Esophagus squamous epithelium (tissue), 5 donors: ENCODE measurements at regions not wholly inside any gene's neighbourhood (a gene's known extent, or its start where the extent isn't known, plus 50 kb on each side); places are given as distances from the start of the nearest gene placed in this dataset.

Experiments
- DNase-seq: peaks from one replicate; lab custom pipeline; 2025; lab: John Stamatoyannopoulos, UW
- H3K27ac ChIP-seq, 4 donors: fragments of 200-600 bp; sonication (generic); one replicate each; pipeline ENCODE4 v1.5.1; 2016 to 2019; ENCODE audit warnings: mild to moderate bottlenecking in 1 of 4
- H3K27me3 ChIP-seq, 4 donors: fragments of 200-600 bp; sonication (generic); 1 replicate in 3 of 4; 2 replicates in 1 of 4; pipeline versions ENCODE4 v1.5.1 to v1.6.0; 2017 to 2021; ENCODE audit warnings: antibody characterized with exemption in 1 of 4
- H3K36me3 ChIP-seq, 3 donors: fragments of 200-600 bp; sonication (generic); one replicate each; pipeline ENCODE4 v1.5.1; 2016 to 2019
- H3K4me1 ChIP-seq, 3 donors: fragments of 200-600 bp; sonication (generic); one replicate each; pipeline ENCODE4 v1.5.1; 2017 to 2019
- H3K4me3 ChIP-seq, 4 donors: fragments of 200-600 bp; sonication (generic); 1 replicate in 3 of 4; 2 replicates in 1 of 4; pipeline ENCODE4 v1.5.1; 2016 to 2019; ENCODE audit warnings: mild to moderate bottlenecking in 2 of 4, moderate library complexity in 1 of 4
- H3K9me3 ChIP-seq, 3 donors: fragments of 200-600 bp; sonication (generic); one replicate each; pipeline ENCODE4 v1.5.1; 2016 to 2019
- CTCF ChIP-seq, 6 experiments: fragments of 450-650 bp in 4 of 6; fragments of 200-600 bp in 2 of 6; sonication (generic) in 2 of 6; IDR thresholded peaks; one replicate each; pipeline ENCODE4 v1.5.1; 2016 to 2019; ENCODE audit warnings: antibody characterized with exemption in 6 of 6, mild to moderate bottlenecking in 4 of 6, moderate library complexity in 4 of 6
- POLR2A ChIP-seq, 4 donors: fragments of 450-650 bp; IDR thresholded peaks; one replicate each; pipeline ENCODE4 v1.6.1; 2017; ENCODE audit warnings: antibody characterized with exemption in 4 of 4, mild to moderate bottlenecking in 4 of 4, moderate library complexity in 3 of 4
- WGBS, 2 donors: methylation state at CpG; one replicate each; pipeline ENCODE4 v1.1.5; 2018; 5-methylcytosine and 5-hydroxymethylcytosine counted together
- intact Hi-C: fragments of 100-400 bp; cut with DNase I; formaldehyde crosslinking; loops from one replicate; pipeline ENCODE4 v1.15.0; 2022
- donor health status: DM: yes; HTN: yes; CAD: no.

GRCh38 chr19:46925548-46925950, 64.8 kb downstream of the ARHGAP35 start:
- Histone ChIP-seq H3K4me1 (peaks cover 42 to 74% (median 46%) of the 10 kb centered on the region in 3 donors), H3K27ac (peak overlapping the region; percentile 73 to 88 (median 84)), H3K27me3 (no peaks in the 10 kb centered on the region), H3K9me3 (no peaks in the 10 kb centered on the region), H3K36me3 (peaks cover 6 to 23% (median 7%) of the 10 kb centered on the region in 3 donors), H3K4me3 (no peak overlapping the region)
- DNase-seq: no peak
- TF ChIP-seq POLR2A (IDR thresholded peaks at IDR 0.05): no peak
- TF ChIP-seq CTCF (IDR thresholded peaks at IDR 0.05): no peak
- 36 to 55% methylated on average over 2 to 4 of the region's 4 CpGs for WGBS, 2 donors
- intact Hi-C loops: loop anchor here (10.0 kb wide), 1 partner anchor 61 kb away; the partner anchor contains the start of gene ARHGAP35

- DNase-seq: no peak
- WGBS, 2 donors: 48 to 63% methylated on average over 9 of the region's 9 CpGs
- intact Hi-C loops: loop anchor here (10.0 kb wide), 1 partner anchor 62 kb away; the partner anchor contains the start of gene ARHGAP35
- peaks cover 42 to 74% (median 46%) of the 10 kb centered on the region in 3 donors for H3K4me1 ChIP-seq
- H3K4me3 ChIP-seq: no peak overlapping the region
- no peaks in the 10 kb centered on the region for H3K27me3 ChIP-seq
- no peaks in the 10 kb centered on the region for H3K9me3 ChIP-seq
- peak overlapping the region; percentile 73 to 88 (median 84) for H3K27ac ChIP-seq
- TF ChIP-seq CTCF (IDR thresholded peaks at IDR 0.05) (no peak), POLR2A (IDR thresholded peaks at IDR 0.05) (no peak)
- H3K36me3 ChIP-seq: peaks cover 6 to 15% (median 7%) of the 10 kb centered on the region in 3 donors
Measured at GRCh38 chr19:46926170-46927071, 65.6 kb downstream of the ARHGAP35 start.

- no peak overlapping the region for H3K4me3 ChIP-seq
- no peaks in the 10 kb centered on the region for H3K27me3 ChIP-seq
- no peaks in the 10 kb centered on the region for H3K9me3 ChIP-seq
- no peak for TF ChIP-seq CTCF (IDR thresholded peaks at IDR 0.05)
- no peak for TF ChIP-seq POLR2A (IDR thresholded peaks at IDR 0.05)
- peaks cover 42 to 77% (median 46%) of the 10 kb centered on the region in 3 donors for H3K4me1 ChIP-seq
- H3K27ac ChIP-seq: peak overlapping the region; percentile 73 to 88 (median 84)
- H3K36me3 ChIP-seq: peaks cover 3 to 8% (median 3%) of the 10 kb centered on the region in 3 donors
- 25 to 43% methylated on average over 6 of the region's 6 CpGs for WGBS, 2 donors
- DNase-seq: no peak
- intact Hi-C loops: loop anchor here (10.0 kb wide), 1 partner anchor 62 kb away; the partner anchor contains the start of gene ARHGAP35
Measured at GRCh38 chr19:46927106-46927505, 66.3 kb downstream of the ARHGAP35 start.

GRCh38 chr19:46927893-46928292, 67.1 kb downstream of the ARHGAP35 start:
- DNase-seq: no peak
- Histone ChIP-seq H3K27me3 (no peaks in the 10 kb centered on the region), H3K27ac (peak overlapping the region; percentile 72 to 88 (median 80)), H3K9me3 (no peaks in the 10 kb centered on the region), H3K4me1 (peaks cover 42 to 83% (median 46%) of the 10 kb centered on the region in 3 donors), H3K36me3 (no peaks in the 10 kb centered on the region), H3K4me3 (no peak overlapping the region)
- no peak for TF ChIP-seq POLR2A (IDR thresholded peaks at IDR 0.05)
- TF ChIP-seq CTCF (IDR thresholded peaks at IDR 0.05): no peak
- 34 to 55% methylated on average over 4 of the region's 4 CpGs for WGBS, 2 donors
- intact Hi-C loops: loop anchor here (10.0 kb wide), 1 partner anchor 63 kb away; the partner anchor contains the start of gene ARHGAP35

- intact Hi-C loops: loop anchor here (10.0 kb wide), 1 partner anchor 64 kb away; the partner anchor contains the start of gene ARHGAP35
- H3K4me1 ChIP-seq: peaks cover 42 to 78% (median 45%) of the 10 kb centered on the region in 3 donors
- no peak for DNase-seq
Measured at GRCh38 chr19:46928951-46929350, 68.2 kb downstream of the ARHGAP35 start.

More at GRCh38 chr19:46928951-46929350, 68.2 kb downstream of the ARHGAP35 start:
- Histone ChIP-seq H3K27ac (peak overlapping the region in 1 of 4 donors; percentile 88), H3K9me3 (no peaks in the 10 kb centered on the region), H3K36me3 (no peaks in the 10 kb centered on the region), H3K27me3 (no peaks in the 10 kb centered on the region), H3K4me3 (no peak overlapping the region)
- WGBS, 2 donors: 56 to 59% methylated on average over 5 of the region's 5 CpGs
- TF ChIP-seq CTCF (IDR thresholded peaks at IDR 0.05) (no peak), POLR2A (IDR thresholded peaks at IDR 0.05) (no peak)
